Uterus (tissue), 3 donors: ENCODE measurements at regions not wholly inside any gene's neighbourhood (a gene's known extent, or its start where the extent isn't known, plus 50 kb on each side); places are given as distances from the start of the nearest gene placed in this dataset.

ENCODE experiments used
- DNase-seq, 2 donors: peaks; one replicate each; pipeline ENCODE4 v3.0.0-alpha.2; 2019 to 2020
- H3K27ac ChIP-seq, 2 donors: fragments of 200-600 bp; sonication (generic); 1 replicate in 1 of 2; 2 replicates in 1 of 2; pipeline ENCODE4 v1.5.1; 2016 to 2018
- H3K27me3 ChIP-seq, 2 donors: fragments of 200-600 bp; sonication (generic); one replicate each; pipeline ENCODE4 v1.5.1; 2018 to 2019; ENCODE audit warnings: control low read depth in 1 of 2
- H3K36me3 ChIP-seq, 2 donors: fragments of 200-600 bp; sonication (generic); one replicate each; pipeline ENCODE4 v1.5.1; 2019; ENCODE audit warnings: control low read depth in 1 of 2
- H3K4me1 ChIP-seq, 2 donors: fragments of 200-600 bp; sonication (generic); one replicate each; pipeline ENCODE4 v1.5.1; 2018 to 2019; ENCODE audit warnings: control low read depth in 1 of 2
- H3K4me3 ChIP-seq, 2 donors: fragments of 200-600 bp; sonication (generic); 1 replicate in 1 of 2; 2 replicates in 1 of 2; pipeline ENCODE4 v1.5.1; 2018 to 2019; ENCODE audit warnings: mild to moderate bottlenecking in 1 of 2
- H3K9me3 ChIP-seq, 2 donors: fragments of 200-600 bp; sonication (generic); one replicate each; pipeline ENCODE4 v1.5.1; 2019; ENCODE audit warnings: control low read depth in 1 of 2
- CTCF ChIP-seq, 4 experiments: fragments of 200-600 bp in 2 of 4; fragments of 450-650 bp in 2 of 4; sonication (generic) in 2 of 4; IDR thresholded peaks; one replicate each; pipeline ENCODE4 v1.5.1; 2016 to 2019; ENCODE audit warnings: antibody characterized with exemption in 4 of 4, mild to moderate bottlenecking in 2 of 4, moderate library complexity in 1 of 4
- POLR2A ChIP-seq, 2 donors: fragments of 450-650 bp; IDR thresholded peaks; one replicate each; pipeline ENCODE4 v1.6.1; 2016; ENCODE audit warnings: antibody characterized with exemption in 2 of 2, mild to moderate bottlenecking in 1 of 2, moderate library complexity in 1 of 2
- intact Hi-C: fragments of 100-400 bp; cut with DNase I; formaldehyde crosslinking; loops from one replicate; pipeline ENCODE4 v1.15.1; 2023; ENCODE audit warnings: low total_unique reads
- donor health status: DM: yes; HTN: yes; CAD: no.

GRCh38 chr2:195473862-195474261 is 183.2 kb upstream of the SLC39A10 start:
- Histone ChIP-seq H3K9me3 (no peaks in the 10 kb centered on the region), H3K4me1 (no peaks in the 10 kb centered on the region), H3K27me3 (no peaks in the 10 kb centered on the region), H3K27ac (no peak overlapping the region), H3K36me3 (no peaks in the 10 kb centered on the region), H3K4me3 (no peak overlapping the region)
- intact Hi-C loops: no loop called here
- TF ChIP-seq POLR2A (IDR thresholded peaks at IDR 0.05) (no peak), CTCF (IDR thresholded peaks at IDR 0.05) (no peak)
- DNase-seq: no peak

GRCh38 chr2:195472501-195473234 is 184.4 kb upstream of the SLC39A10 start:
- Histone ChIP-seq H3K36me3 (no peaks in the 10 kb centered on the region), H3K27me3 (no peaks in the 10 kb centered on the region), H3K4me1 (no peaks in the 10 kb centered on the region), H3K27ac (no peak overlapping the region), H3K9me3 (no peaks in the 10 kb centered on the region), H3K4me3 (no peak overlapping the region)
- no peak for DNase-seq
- no peak for TF ChIP-seq CTCF (IDR thresholded peaks at IDR 0.05)
- TF ChIP-seq POLR2A (IDR thresholded peaks at IDR 0.05): no peak
- intact Hi-C loops: no loop called here

- H3K27me3 ChIP-seq: no peaks in the 10 kb centered on the region
- intact Hi-C loops: no loop called here
- no peaks in the 10 kb centered on the region for H3K9me3 ChIP-seq
- H3K4me3 ChIP-seq: no peak overlapping the region
- no peaks in the 10 kb centered on the region for H3K36me3 ChIP-seq
- TF ChIP-seq CTCF (IDR thresholded peaks at IDR 0.05): no peak
- no peak for TF ChIP-seq POLR2A (IDR thresholded peaks at IDR 0.05)
- DNase-seq: no peak
- no peak overlapping the region for H3K27ac ChIP-seq
- H3K4me1 ChIP-seq: no peaks in the 10 kb centered on the region
These were observed 185.2 kb upstream of the SLC39A10 start for GRCh38 chr2:195471807-195472206.

- no peaks in the 10 kb centered on the region for H3K36me3 ChIP-seq
- no peak for TF ChIP-seq CTCF (IDR thresholded peaks at IDR 0.05)
- TF ChIP-seq POLR2A (IDR thresholded peaks at IDR 0.05): no peak
- H3K27me3 ChIP-seq: no peaks in the 10 kb centered on the region
- H3K9me3 ChIP-seq: no peaks in the 10 kb centered on the region
- no peak overlapping the region for H3K4me3 ChIP-seq
- no peaks in the 10 kb centered on the region for H3K4me1 ChIP-seq
- H3K27ac ChIP-seq: no peak overlapping the region
- DNase-seq: no peak
- intact Hi-C loops: no loop called here
These were observed 185.9 kb upstream of the SLC39A10 start for GRCh38 chr2:195471163-195471562.

GRCh38 chr2:195470622-195471021 is 186.4 kb upstream of the SLC39A10 start:
- H3K4me1 ChIP-seq: no peaks in the 10 kb centered on the region
- no peaks in the 10 kb centered on the region for H3K27me3 ChIP-seq
- H3K27ac ChIP-seq: no peak overlapping the region
- TF ChIP-seq CTCF (IDR thresholded peaks at IDR 0.05): no peak
- TF ChIP-seq POLR2A (IDR thresholded peaks at IDR 0.05): no peak
- no peaks in the 10 kb centered on the region for H3K36me3 ChIP-seq
- no peak overlapping the region for H3K4me3 ChIP-seq
- no peak for DNase-seq
- intact Hi-C loops: no loop called here
- H3K9me3 ChIP-seq: no peaks in the 10 kb centered on the region
